MM.1S (cell line): ENCODE measurements at regions not wholly inside any gene's neighbourhood (a gene's known extent, or its start where the extent isn't known, plus 50 kb on each side); places are given as distances from the start of the nearest gene placed in this dataset.

Source experiments
- CTCF ChIP-seq: fragments of 300-600 bp; sonication (generic); IDR thresholded peaks from 2 replicates; pipeline ENCODE4 v1.5.1; 2016; ENCODE audit warnings: antibody characterized with exemption, low read length, mixed read lengths
- EZH2 ChIP-seq: fragments of 300-600 bp; sonication (generic); optimal IDR thresholded peaks from 2 replicates; pipeline ENCODE3; 2017; ENCODE audit warnings: low read depth, mild to moderate bottlenecking, antibody characterized with exemption, low read length, mixed read lengths
- EZH2phosphoT487 ChIP-seq: fragments of 300-600 bp; sonication (generic); IDR thresholded peaks from 2 replicates; pipeline ENCODE4 v1.6.1; 2018; ENCODE audit warnings: antibody characterized with exemption, low read length

- TF ChIP-seq CTCF (no peak), EZH2 (no peak), EZH2phosphoT487 (no peak)
These were observed 1273.9 kb upstream of the CNTN5 start for GRCh38 chr11:97746818-97747217.
